Activated CD8-positive, alpha-beta T cell treated with anti-CD3 and anti-CD28 coated beads for 36 hours (primary cell): ENCODE measurements at regions not wholly inside any gene's neighbourhood (a gene's known extent, or its start where the extent isn't known, plus 50 kb on each side); places are given as distances from the start of the nearest gene placed in this dataset.

ENCODE experiments used
- ATAC-seq: fragments of 200-7000 bp; cut with Tn5 transposase; one replicate; pipeline ENCODE4 v1.10.0; 2021; ENCODE audit warnings: mild to moderate bottlenecking, moderate library complexity
- CTCF ChIA-PET: fragments of 350-600 bp; sonication (Branson Sonifier 250); formaldehyde crosslinking; loops from one replicate; lab custom pipeline; 2021; ENCODE audit warnings: antibody characterized with exemption; lab: Charles Lee
- POLR2A ChIA-PET: fragments of 350-600 bp; sonication (Branson Sonifier 250); formaldehyde crosslinking; loops from one replicate; lab custom pipeline; 2021; ENCODE audit warnings: antibody characterized with exemption; lab: Charles Lee
- DNase-seq: peaks from one replicate; pipeline ENCODE4 v3.0.0-alpha.2; 2020
- H3K27ac Mint-ChIP-seq: one replicate; pipeline ENCODE4 v1.8.0; 2021; ENCODE audit warnings: mild to moderate bottlenecking, mixed read lengths
- H3K27me3 Mint-ChIP-seq: one replicate; pipeline ENCODE4 v1.8.0; 2021; ENCODE audit warnings: mixed read lengths
- H3K36me3 Mint-ChIP-seq: one replicate; pipeline ENCODE4 v1.8.0; 2021; ENCODE audit warnings: low read depth, mixed read lengths
- H3K4me1 Mint-ChIP-seq: one replicate; pipeline ENCODE4 v1.8.0; 2021; ENCODE audit warnings: low read depth, mixed read lengths
- H3K4me3 Mint-ChIP-seq: one replicate; pipeline ENCODE4 v1.8.0; 2021; ENCODE audit warnings: mild to moderate bottlenecking, moderate library complexity, mixed read lengths
- H3K9me3 Mint-ChIP-seq: one replicate; pipeline ENCODE4 v1.8.0; 2021; ENCODE audit warnings: mixed read lengths
- intact Hi-C: fragments of 100-400 bp; cut with micrococcal nuclease; formaldehyde crosslinking; loops from one replicate; pipeline ENCODE4 v1.10.0; 2022
- TF ChIP-seq, protein P1 (sequence below): fragments of 200-600 bp; IDR thresholded peaks from one replicate; pipeline ENCODE4 v1.8.0; 2022; ENCODE audit warnings: antibody characterized with exemption, mild to moderate bottlenecking

DNA sequence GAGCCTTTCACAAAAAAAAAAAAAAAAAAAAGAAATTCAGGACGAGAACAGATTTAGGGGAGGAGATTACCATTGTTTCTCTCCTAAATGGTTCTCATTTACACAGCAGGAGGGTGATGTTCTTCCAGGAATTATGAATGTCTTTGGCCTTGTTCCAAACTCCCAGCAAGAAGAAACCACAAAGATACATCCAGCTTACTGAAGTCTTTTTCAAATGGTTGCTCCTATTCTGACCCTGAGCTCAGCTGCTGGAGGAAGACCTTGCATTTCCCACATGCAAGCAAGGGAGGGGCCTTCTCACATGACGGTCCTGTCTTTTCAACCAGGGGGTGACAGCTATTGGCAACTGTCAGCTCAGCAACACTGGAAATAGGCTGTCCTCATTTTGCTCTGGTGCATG, 203.0 kb upstream of the VLDLR start:
- H3K27ac Mint-ChIP-seq: no peak overlapping the region
- intact Hi-C loops: no loop called here
- DNase-seq (no peak), ATAC-seq (no peak)
- no peaks in the 10 kb centered on the region for H3K4me1 Mint-ChIP-seq
- H3K4me3 Mint-ChIP-seq: no peak overlapping the region
- TF ChIP-seq, protein P1, sequence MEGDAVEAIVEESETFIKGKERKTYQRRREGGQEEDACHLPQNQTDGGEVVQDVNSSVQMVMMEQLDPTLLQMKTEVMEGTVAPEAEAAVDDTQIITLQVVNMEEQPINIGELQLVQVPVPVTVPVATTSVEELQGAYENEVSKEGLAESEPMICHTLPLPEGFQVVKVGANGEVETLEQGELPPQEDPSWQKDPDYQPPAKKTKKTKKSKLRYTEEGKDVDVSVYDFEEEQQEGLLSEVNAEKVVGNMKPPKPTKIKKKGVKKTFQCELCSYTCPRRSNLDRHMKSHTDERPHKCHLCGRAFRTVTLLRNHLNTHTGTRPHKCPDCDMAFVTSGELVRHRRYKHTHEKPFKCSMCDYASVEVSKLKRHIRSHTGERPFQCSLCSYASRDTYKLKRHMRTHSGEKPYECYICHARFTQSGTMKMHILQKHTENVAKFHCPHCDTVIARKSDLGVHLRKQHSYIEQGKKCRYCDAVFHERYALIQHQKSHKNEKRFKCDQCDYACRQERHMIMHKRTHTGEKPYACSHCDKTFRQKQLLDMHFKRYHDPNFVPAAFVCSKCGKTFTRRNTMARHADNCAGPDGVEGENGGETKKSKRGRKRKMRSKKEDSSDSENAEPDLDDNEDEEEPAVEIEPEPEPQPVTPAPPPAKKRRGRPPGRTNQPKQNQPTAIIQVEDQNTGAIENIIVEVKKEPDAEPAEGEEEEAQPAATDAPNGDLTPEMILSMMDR: no peak
- H3K27me3 Mint-ChIP-seq: peaks cover 6% of the 10 kb centered on the region
- H3K36me3 Mint-ChIP-seq: no peaks in the 10 kb centered on the region
- CTCF ChIA-PET: no interaction called here
- POLR2A ChIA-PET: no interaction called here
- no peaks in the 10 kb centered on the region for H3K9me3 Mint-ChIP-seq

DNA sequence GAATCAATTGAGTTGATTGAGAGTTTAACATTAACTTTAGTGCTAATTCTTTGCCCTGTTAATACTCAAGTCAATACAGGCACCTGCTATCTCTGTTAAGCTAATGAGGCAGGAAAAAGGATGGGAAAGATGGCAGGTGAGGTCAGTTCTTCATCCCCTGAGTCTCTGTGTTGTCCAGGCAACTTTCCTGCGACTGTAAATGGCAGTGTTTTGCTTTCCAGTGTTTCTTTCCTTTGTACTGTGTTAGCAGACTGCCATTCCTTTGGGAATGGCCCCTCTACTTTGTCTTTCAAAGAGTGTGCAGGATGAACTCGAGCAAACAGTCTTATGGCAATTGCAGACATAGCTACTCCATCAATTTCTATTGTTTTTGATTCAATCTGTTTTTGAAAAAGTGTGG, 202.2 kb upstream of the VLDLR start:
- no peaks in the 10 kb centered on the region for H3K9me3 Mint-ChIP-seq
- CTCF ChIA-PET: no interaction called here
- peaks cover 6% of the 10 kb centered on the region for H3K27me3 Mint-ChIP-seq

DNA sequence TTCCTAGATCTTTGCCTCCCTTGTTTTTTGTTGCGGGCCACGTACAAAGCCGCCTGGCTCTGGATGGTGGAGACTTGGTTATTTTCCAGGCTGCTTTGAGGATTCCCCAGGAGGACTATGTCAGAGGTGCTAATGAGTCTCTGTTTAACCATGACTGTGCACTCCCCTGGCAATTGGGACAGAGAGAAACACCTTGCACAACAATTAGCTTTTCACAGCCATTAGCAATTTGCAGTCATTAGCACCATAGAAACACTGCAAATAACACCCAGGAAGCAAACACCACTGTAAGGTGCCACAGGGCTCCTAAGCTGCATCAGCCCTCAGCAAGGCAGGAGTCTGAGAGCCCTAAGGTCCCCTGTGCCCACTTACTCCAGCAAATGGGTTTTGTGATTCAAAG, 201.0 kb upstream of the VLDLR start:
- ATAC-seq: no peak
- intact Hi-C loops: no loop called here
- H3K27me3 Mint-ChIP-seq: peaks cover 3% of the 10 kb centered on the region
- no peak overlapping the region for H3K27ac Mint-ChIP-seq
- DNase-seq: no peak
- TF ChIP-seq, protein P1: no peak
- no peaks in the 10 kb centered on the region for H3K36me3 Mint-ChIP-seq
- no peaks in the 10 kb centered on the region for H3K4me1 Mint-ChIP-seq
- POLR2A ChIA-PET: no interaction called here
- CTCF ChIA-PET: no interaction called here
- no peaks in the 10 kb centered on the region for H3K9me3 Mint-ChIP-seq
- H3K4me3 Mint-ChIP-seq: no peak overlapping the region

More for the DNA sequence above, 202.2 kb upstream of the VLDLR start:
- H3K4me1 Mint-ChIP-seq: no peaks in the 10 kb centered on the region
- H3K27ac Mint-ChIP-seq: no peak overlapping the region
- DNase-seq (no peak), ATAC-seq (no peak)
- H3K4me3 Mint-ChIP-seq: no peak overlapping the region
- H3K36me3 Mint-ChIP-seq: no peaks in the 10 kb centered on the region
- POLR2A ChIA-PET: interaction anchor here (0.6 kb wide), 1 partner anchor 13 kb away, joined by 3 read pairs; no protein-coding TSS in a partner anchor
- intact Hi-C loops: no loop called here
- TF ChIP-seq, protein P1: no peak

GRCh38 chr9:2424619-2425033, 197.0 kb upstream of the VLDLR start:
- POLR2A ChIA-PET: no interaction called here
- Mint-ChIP-seq H3K4me3 (no peak overlapping the region), H3K4me1 (no peaks in the 10 kb centered on the region), H3K27me3 (peaks cover 4% of the 10 kb centered on the region), H3K9me3 (no peaks in the 10 kb centered on the region), H3K36me3 (no peaks in the 10 kb centered on the region), H3K27ac (no peak overlapping the region)
- TF ChIP-seq, protein P1: no peak
- no peak for ATAC-seq
- intact Hi-C loops: no loop called here
- DNase-seq: no peak
- CTCF ChIA-PET: no interaction called here

GRCh38 chr9:2425676-2426075, 195.9 kb upstream of the VLDLR start:
- ChIA-PET CTCF (no interaction called here), POLR2A (interaction anchor here (0.6 kb wide), 1 partner anchor 1094 kb away, joined by 4 read pairs; no protein-coding TSS in a partner anchor)
- Mint-ChIP-seq H3K36me3 (no peaks in the 10 kb centered on the region), H3K9me3 (no peaks in the 10 kb centered on the region), H3K4me1 (no peaks in the 10 kb centered on the region), H3K27ac (no peak overlapping the region), H3K4me3 (no peak overlapping the region), H3K27me3 (peaks cover 4% of the 10 kb centered on the region)
- ATAC-seq (no peak), DNase-seq (no peak)
- intact Hi-C loops: no loop called here
- TF ChIP-seq, protein P1: no peak
